GM11168 (cell line): ENCODE measurements at regions not wholly inside any gene's neighbourhood (a gene's known extent, or its start where the extent isn't known, plus 50 kb on each side); places are given as distances from the start of the nearest gene placed in this dataset.
"Not testable (repeated sequence)": the region's sequence is repeated elsewhere in the genome, so short reads cannot be mapped to it uniquely, and the experiment has no call there.

Experiments used
- in situ Hi-C: fragments of 300-500 bp; cut with MboI; formaldehyde crosslinking; loops from one replicate; pipeline ENCODE4 v1.12.0; 2022; ENCODE audit warnings: low sequenced_read_pairs; ENCODE audit not compliant: unreplicated experiment

DNA sequence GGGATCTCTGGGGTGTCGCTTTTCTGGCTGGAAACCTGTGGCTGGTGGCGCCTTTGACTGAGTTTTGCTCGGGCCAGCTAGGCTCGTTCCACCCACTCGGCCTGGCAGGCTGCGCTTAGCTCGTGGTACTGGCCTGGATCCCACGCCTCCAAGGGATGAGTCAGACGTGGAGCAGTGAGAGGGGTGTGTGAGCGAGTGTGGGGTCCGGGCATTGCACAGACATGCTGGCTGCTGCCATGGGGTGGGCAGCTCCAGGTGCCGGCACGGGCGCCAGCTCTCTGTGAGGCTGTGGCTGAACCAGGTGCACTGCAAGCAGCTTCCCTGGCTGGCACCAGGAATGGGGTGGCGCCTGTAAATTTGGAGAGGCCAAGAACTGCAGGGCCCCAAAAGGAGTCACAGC lies 63.1 kb upstream of the CACNA2D1 start:
- in situ Hi-C loops, result no loop called here

DNA sequence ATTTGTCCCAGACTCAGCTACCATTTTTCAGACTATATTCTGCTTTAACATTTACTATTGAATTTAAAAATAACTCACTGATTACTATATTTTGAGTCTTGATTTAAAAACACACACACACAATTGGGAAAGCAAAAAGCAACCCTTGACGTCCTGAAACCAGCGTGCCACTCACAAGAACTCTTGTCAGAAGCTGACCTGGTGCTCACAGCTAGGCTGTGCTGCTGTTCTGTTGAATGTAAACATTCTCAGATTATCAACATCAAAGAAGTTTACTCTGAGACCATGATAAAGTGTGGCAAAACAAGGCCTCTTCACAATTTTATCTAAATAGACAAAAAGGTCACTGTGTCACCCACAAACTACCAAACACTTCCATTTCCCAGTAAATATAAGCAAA lies 62.6 kb upstream of the CACNA2D1 start:
- in situ Hi-C loops, result no loop called here

DNA sequence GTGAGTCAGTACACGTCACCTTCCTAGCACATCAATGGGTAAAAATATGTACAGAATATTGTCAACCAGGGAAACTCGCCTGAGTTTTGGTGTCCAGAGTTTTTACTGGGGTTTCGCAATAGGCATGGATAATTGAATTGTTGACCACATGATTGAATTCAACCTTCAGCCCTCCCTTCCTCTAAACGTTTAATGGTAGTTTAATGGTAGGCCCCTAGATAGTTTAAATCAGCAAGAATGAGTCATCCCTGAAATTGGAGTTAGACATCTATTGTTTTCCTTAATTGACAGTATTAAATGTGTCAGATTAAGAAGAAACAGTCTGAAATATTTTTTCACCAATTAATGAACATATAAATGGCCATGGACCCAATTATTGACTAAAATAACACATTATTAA lies 57.8 kb upstream of the CACNA2D1 start:
- in situ Hi-C loops, result no loop called here

DNA sequence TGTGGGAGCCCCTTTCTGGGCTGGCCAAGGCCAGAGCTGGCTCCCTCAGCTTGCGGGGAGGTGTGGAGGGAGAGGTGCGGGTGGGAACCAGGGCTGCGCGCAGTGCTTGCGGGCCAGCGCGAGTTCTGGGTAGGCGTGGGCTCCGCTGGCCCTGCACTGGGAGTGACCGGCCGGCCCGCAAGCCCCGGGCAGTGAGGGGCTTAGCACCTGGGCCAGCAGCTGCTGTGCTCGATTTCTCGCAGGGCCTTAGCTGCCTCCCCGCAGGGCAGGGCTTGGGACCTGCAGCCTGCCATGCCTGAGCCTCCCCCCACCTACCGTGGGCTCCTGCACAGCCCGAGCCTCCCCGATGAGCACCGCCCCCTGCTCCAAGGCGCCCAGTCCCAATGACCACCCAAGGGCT lies 56.0 kb upstream of the CACNA2D1 start:
- in situ Hi-C loops, result not testable (repeated sequence)

DNA sequence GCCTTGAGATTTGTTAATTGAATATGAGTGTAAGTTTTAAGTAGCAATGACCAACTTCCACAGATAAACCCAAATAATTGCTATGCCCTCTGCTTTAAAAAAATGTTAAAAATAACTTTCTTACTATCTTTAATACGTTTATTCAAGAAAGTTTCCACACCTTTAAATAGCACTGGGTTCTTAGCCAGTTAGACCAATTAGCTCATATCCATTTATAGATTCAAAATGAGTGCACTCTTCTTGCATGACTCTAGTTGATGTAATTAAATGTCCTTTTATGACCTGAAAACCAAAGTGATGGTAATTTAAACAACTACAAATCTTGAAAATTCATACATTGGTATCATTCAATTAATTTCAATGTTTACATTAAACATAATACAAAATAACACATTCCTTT lies 50.8 kb upstream of the CACNA2D1 start:
- in situ Hi-C loops, result no loop called here
